Left lung (tissue), 4 donors: ENCODE measurements at regions not wholly inside any gene's neighbourhood (a gene's known extent, or its start where the extent isn't known, plus 50 kb on each side); places are given as distances from the start of the nearest gene placed in this dataset.

Experiments used
- ATAC-seq: fragments of 200-7000 bp; cut with Tn5 transposase; one replicate; pipeline ENCODE4 v1.9.1; 2020; ENCODE audit warnings: moderate library complexity
- DNase-seq, 4 donors: peaks; one replicate each; pipeline ENCODE4 v3.0.0-alpha.2; 2013 to 2020
- H3K27ac ChIP-seq, 2 donors: fragments of 200-600 bp; sonication (generic) in 1 of 2; one replicate each; pipeline versions ENCODE4 v1.5.0 to v1.8.0; 2020 to 2021
- H3K27me3 ChIP-seq, 2 donors: fragments of 200-600 bp; sonication (generic) in 1 of 2; one replicate each; pipeline versions ENCODE4 v1.5.0 to v1.8.0; 2020 to 2021
- H3K36me3 ChIP-seq, 2 donors: fragments of 200-600 bp; sonication (generic) in 1 of 2; one replicate each; pipeline versions ENCODE4 v1.5.0 to v1.8.0; 2020 to 2021
- H3K4me1 ChIP-seq, 2 donors: fragments of 200-600 bp; one replicate each; pipeline ENCODE4 v1.8.0; 2021
- H3K4me3 ChIP-seq, 2 donors: fragments of 200-600 bp; sonication (generic) in 1 of 2; one replicate each; pipeline versions ENCODE4 v1.5.0 to v1.8.0; 2020 to 2021; ENCODE audit warnings: mild to moderate bottlenecking in 1 of 2
- H3K9me3 ChIP-seq, 2 donors: fragments of 200-600 bp; sonication (generic) in 1 of 2; one replicate each; pipeline versions ENCODE4 v1.5.0 to v1.8.0; 2020 to 2021
- CTCF ChIP-seq, 2 donors: fragments of 200-600 bp; sonication (generic) in 1 of 2; IDR thresholded peaks; one replicate each; pipeline versions ENCODE4 v1.5.0 to v1.8.0; 2021; ENCODE audit warnings: antibody characterized with exemption in 2 of 2
- intact Hi-C, 2 donors: fragments of 100-400 bp; cut with DNase I; formaldehyde crosslinking; loops; one replicate each; pipeline versions ENCODE4 v1.11.2 to v1.14.2; 2022
- donor health status: DM: no; HTN: yes; CAD: no.
- donor health status: DM: no; HTN: no; CAD: no.

DNA sequence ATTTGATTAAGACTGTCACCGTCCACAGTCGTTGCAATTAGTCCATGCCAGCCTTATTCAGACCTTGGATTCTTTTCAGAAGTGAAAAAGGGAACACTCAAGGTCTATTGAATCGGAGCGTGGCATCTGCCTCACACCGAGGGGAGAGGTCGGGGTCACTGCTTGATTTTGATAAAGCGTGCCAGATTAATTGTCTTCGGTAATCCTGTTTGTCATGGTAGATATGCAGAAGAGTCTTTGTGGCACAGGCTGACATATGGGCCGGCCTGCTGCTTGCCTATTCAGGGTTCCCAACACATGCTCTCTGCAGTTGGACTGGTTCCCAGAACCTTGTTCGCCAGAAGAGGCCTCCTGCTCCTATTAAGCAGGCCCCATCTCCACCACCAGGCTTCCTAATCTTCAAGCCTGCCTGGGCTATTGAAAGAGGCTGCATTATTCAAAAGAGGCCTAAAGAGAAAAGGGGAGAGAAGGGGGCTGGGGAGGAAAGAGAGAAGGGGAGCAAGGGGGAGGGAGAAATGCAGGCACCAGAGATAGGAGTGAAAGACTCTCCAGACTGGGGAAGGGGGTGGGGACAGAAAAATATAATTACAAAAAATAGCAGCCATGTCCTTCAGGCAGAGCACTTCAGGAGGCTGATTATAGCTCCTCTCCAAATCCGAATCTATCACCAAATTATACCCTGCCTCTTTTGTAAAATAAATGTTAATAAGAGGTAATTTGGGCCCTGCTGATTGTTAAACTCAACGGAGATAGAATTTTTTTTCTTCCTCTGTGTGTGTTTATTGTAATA lies 611.3 kb downstream of the HDGFL1 start:
- H3K4me3 ChIP-seq: no peak overlapping the region
- TF ChIP-seq CTCF (IDR thresholded peaks at IDR 0.05): no peak
- ATAC-seq (peak; percentile 97), DNase-seq (peak in 3 of 4 donors; percentile 33 to 76 (median 62))
- intact Hi-C loops: no loop called here
- no peaks in the 10 kb centered on the region for H3K27me3 ChIP-seq
- no peaks in the 10 kb centered on the region for H3K36me3 ChIP-seq
- H3K9me3 ChIP-seq: no peaks in the 10 kb centered on the region
- H3K4me1 ChIP-seq: no peaks in the 10 kb centered on the region
- H3K27ac ChIP-seq: no peak overlapping the region

DNA sequence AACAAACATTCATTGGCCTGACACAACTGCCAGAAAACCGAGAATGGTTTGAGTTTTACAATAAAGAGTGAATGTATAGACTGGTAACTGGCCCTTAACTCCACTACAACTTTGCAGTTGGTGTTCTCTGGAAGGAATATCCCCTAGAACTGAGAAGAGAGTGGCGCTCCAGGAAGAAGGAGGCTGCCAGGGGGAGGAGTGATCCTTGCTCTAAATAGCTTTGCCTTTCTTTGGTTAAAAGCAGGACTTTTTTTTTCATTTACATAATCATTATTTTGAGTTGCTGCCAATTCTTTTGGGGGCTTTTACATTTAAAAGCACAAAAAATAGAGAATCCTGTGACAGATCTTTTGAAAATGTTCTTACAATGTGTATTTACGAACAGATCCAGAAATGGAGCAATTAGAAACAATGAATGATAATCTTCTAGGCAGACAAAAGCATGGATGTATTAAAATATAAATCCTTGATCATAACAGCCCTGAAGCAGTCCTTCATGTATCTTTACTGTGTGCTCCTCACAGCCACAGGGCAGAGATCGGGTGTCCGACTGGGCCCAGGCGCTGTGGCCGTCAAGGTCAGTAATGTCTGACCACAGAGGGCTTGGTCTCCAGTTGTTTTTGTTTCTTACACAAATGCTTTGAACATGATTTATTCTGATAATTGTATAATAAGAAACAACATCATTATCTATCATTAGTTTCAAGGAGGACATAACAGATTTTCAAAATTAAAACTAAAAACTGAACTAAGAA lies 612.2 kb downstream of the HDGFL1 start:
- H3K4me3 ChIP-seq: no peak overlapping the region
- intact Hi-C loops: no loop called here
- H3K27ac ChIP-seq: no peak overlapping the region
- no peaks in the 10 kb centered on the region for H3K4me1 ChIP-seq
- no peaks in the 10 kb centered on the region for H3K27me3 ChIP-seq
- DNase-seq (no peak), ATAC-seq (no peak)
- H3K36me3 ChIP-seq: no peaks in the 10 kb centered on the region
- TF ChIP-seq CTCF (IDR thresholded peaks at IDR 0.05): no peak
- H3K9me3 ChIP-seq: no peaks in the 10 kb centered on the region

DNA sequence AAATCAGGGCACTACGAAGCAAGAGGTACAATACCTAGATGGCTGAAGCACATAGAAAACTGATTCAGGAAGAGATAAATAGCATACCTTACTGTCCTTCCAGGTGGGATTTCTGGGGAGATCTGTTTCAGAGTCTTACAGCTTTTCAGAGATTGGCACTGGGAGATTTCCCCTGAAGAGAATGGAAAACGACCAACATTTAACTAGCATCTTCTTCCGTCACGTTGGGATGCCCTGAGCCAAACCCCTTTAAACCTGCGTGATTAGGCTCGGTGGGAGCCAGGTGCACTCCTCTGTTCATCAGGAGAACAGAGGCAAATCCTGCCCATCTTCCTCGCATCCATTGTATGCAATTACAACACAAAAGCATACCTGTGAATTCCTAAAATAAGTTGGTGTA lies 614.5 kb downstream of the HDGFL1 start:
- no peak for TF ChIP-seq CTCF (IDR thresholded peaks at IDR 0.05)
- intact Hi-C loops: no loop called here
- ATAC-seq (no peak), DNase-seq (no peak)
- Histone ChIP-seq H3K9me3 (no peaks in the 10 kb centered on the region), H3K4me3 (no peak overlapping the region), H3K27me3 (no peaks in the 10 kb centered on the region), H3K4me1 (no peaks in the 10 kb centered on the region), H3K27ac (no peak overlapping the region), H3K36me3 (no peaks in the 10 kb centered on the region)

DNA sequence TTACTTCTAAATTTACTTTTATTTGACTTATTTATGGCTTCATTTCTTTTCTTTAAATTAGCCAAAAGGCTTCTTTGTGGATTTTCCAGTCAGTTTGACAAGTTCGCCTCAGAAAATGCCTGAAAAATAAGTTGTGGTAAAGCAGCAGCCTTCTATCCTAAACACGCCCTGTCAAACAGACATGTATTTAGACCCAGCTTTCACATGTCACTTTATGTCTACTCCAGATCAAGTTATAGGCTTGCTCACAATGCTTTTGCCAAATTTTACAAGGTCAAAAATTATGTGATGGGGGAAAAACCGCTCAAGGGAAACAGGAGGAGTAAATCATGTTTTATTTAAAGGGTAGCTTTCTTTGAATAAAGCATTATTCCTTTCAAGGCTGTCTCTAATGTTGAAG lies 615.0 kb downstream of the HDGFL1 start:
- intact Hi-C loops: no loop called here
- H3K9me3 ChIP-seq: no peaks in the 10 kb centered on the region
- H3K4me1 ChIP-seq: no peaks in the 10 kb centered on the region
- no peak overlapping the region for H3K4me3 ChIP-seq
- no peaks in the 10 kb centered on the region for H3K36me3 ChIP-seq
- no peak for TF ChIP-seq CTCF (IDR thresholded peaks at IDR 0.05)
- no peaks in the 10 kb centered on the region for H3K27me3 ChIP-seq
- H3K27ac ChIP-seq: no peak overlapping the region
- peak in 2 of 4 donors; percentile 51 to 61 for DNase-seq
- no peak for ATAC-seq

DNA sequence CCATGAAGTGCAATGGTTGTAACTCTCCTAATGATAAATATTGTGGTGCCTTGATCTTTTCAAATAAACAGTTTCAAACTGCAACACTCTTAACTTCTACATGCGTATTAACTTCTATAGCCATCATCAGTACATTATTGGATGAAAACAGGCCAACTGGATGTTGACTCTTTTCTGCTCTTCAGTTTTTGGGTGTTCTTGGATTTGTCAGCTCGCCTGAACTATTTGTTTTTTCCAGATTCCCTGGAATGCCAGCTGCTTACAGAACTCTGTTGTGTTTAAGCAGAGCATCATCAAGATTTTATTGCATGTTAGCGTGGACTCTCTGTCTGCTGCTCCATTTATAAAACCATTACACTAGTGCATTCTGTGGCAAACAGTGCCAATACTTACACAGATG lies 626.1 kb downstream of the HDGFL1 start:
- H3K4me1 ChIP-seq: no peaks in the 10 kb centered on the region
- H3K4me3 ChIP-seq: no peak overlapping the region
- H3K9me3 ChIP-seq: no peaks in the 10 kb centered on the region
- DNase-seq (no peak), ATAC-seq (no peak)
- intact Hi-C loops: no loop called here
- no peak for TF ChIP-seq CTCF (IDR thresholded peaks at IDR 0.05)
- H3K27me3 ChIP-seq: no peaks in the 10 kb centered on the region
- H3K27ac ChIP-seq: no peak overlapping the region
- H3K36me3 ChIP-seq: no peaks in the 10 kb centered on the region
